H9 (cell line): ENCODE measurements at regions not wholly inside any gene's neighbourhood (a gene's known extent, or its start where the extent isn't known, plus 50 kb on each side); places are given as distances from the start of the nearest gene placed in this dataset.

Experiments
- DNase-seq: peaks from one replicate; pipeline ENCODE4 v3.0.0-alpha.2; 2017
- H2AFZ ChIP-seq: one replicate; pipeline ENCODE4 v1.6.1; 2013; ENCODE audit warnings: mild to moderate bottlenecking, low read length, control low read depth, moderate library complexity
- H2AK5ac ChIP-seq: 2 replicates; pipeline ENCODE4 v1.6.1; 2013; ENCODE audit warnings: low read length, control low read depth, mixed read lengths; ENCODE audit not compliant: insufficient read length
- H2BK120ac ChIP-seq: one replicate; pipeline ENCODE4 v1.6.1; 2013; ENCODE audit warnings: low read depth, mild to moderate bottlenecking, low read length, control low read depth, inconsistent platforms; ENCODE audit not compliant: poor library complexity, severe bottlenecking
- H2BK12ac ChIP-seq: 2 replicates; pipeline ENCODE4 v1.6.1; 2013; ENCODE audit warnings: low read length, control low read depth, mixed read lengths, low read depth; ENCODE audit not compliant: insufficient read length
- H2BK15ac ChIP-seq: 2 replicates; pipeline ENCODE4 v1.6.1; 2013; ENCODE audit warnings: low read depth, low read length, control low read depth
- H2BK20ac ChIP-seq: one replicate; pipeline ENCODE4 v1.6.1; 2013; ENCODE audit warnings: low read depth, mild to moderate bottlenecking, low read length, control low read depth, inconsistent platforms; ENCODE audit not compliant: poor library complexity, severe bottlenecking
- H2BK5ac ChIP-seq: 2 replicates; pipeline ENCODE4 v1.6.1; 2013; ENCODE audit warnings: low read length, control low read depth, mixed read lengths; ENCODE audit not compliant: insufficient read length
- H3K14ac ChIP-seq: 2 replicates; pipeline ENCODE4 v1.6.1; 2013; ENCODE audit warnings: low read length, control low read depth; ENCODE audit not compliant: insufficient read depth
- H3K18ac ChIP-seq: 2 replicates; pipeline ENCODE4 v1.6.1; 2013; ENCODE audit warnings: low read depth, mild to moderate bottlenecking, mixed read lengths, low read length, control low read depth; ENCODE audit not compliant: insufficient read length
- H3K23ac ChIP-seq: 2 replicates; pipeline ENCODE4 v1.6.1; 2013; ENCODE audit warnings: low read length, control low read depth, mixed read lengths, low read depth; ENCODE audit not compliant: insufficient read length
- H3K23me2 ChIP-seq: 2 replicates; pipeline ENCODE4 v1.6.1; 2013; ENCODE audit warnings: low read depth, mild to moderate bottlenecking, mixed read lengths, low read length, control low read depth; ENCODE audit not compliant: insufficient read length, poor library complexity, severe bottlenecking
- H3K27ac ChIP-seq: 2 replicates; pipeline ENCODE4 v1.5.1; 2013; ENCODE audit warnings: low read length, control low read depth, mixed read lengths, low read depth; ENCODE audit not compliant: insufficient read length
- H3K27me3 ChIP-seq: 2 replicates; pipeline ENCODE4 v1.6.1; 2013; ENCODE audit warnings: low read length, control low read depth, inconsistent platforms; ENCODE audit not compliant: insufficient read depth
- H3K4ac ChIP-seq: 2 replicates; pipeline ENCODE4 v1.6.1; 2013; ENCODE audit warnings: low read depth, mild to moderate bottlenecking, control low read depth, inconsistent platforms, low read length, moderate library complexity
- H3K4me1 ChIP-seq: 2 replicates; pipeline ENCODE4 v1.6.1; 2013; ENCODE audit warnings: low read length, control low read depth, inconsistent platforms; ENCODE audit not compliant: insufficient read depth
- H3K4me2 ChIP-seq: 2 replicates; pipeline ENCODE4 v1.6.1; 2013; ENCODE audit warnings: low read length, control low read depth, mixed read lengths; ENCODE audit not compliant: insufficient read length, insufficient read depth
- H3K56ac ChIP-seq: 2 replicates; pipeline ENCODE4 v1.6.1; 2013; ENCODE audit warnings: low read depth, mild to moderate bottlenecking, mixed read lengths, low read length, control low read depth; ENCODE audit not compliant: insufficient read length
- H3K79me1 ChIP-seq: 2 replicates; pipeline ENCODE4 v1.6.1; 2013; ENCODE audit warnings: low read depth, mild to moderate bottlenecking, moderate library complexity, low read length, control low read depth, inconsistent platforms; ENCODE audit not compliant: insufficient read depth, poor library complexity, severe bottlenecking
- H3K79me2 ChIP-seq: 2 replicates; pipeline ENCODE4 v1.6.1; 2013; ENCODE audit warnings: low read length, control low read depth, inconsistent platforms; ENCODE audit not compliant: insufficient read depth
- H3K9ac ChIP-seq: 2 replicates; pipeline ENCODE4 v1.6.1; 2013; ENCODE audit warnings: low read length, control low read depth, mixed read lengths; ENCODE audit not compliant: insufficient read length; ENCODE audit errors: extremely low read depth
- H3K9me3 ChIP-seq: one replicate; pipeline ENCODE4 v1.6.1; 2013; ENCODE audit warnings: low read depth, low read length, inconsistent platforms; ENCODE audit not compliant: control insufficient read depth
- H3T11ph ChIP-seq: one replicate; pipeline ENCODE4 v1.6.1; 2013; ENCODE audit warnings: mild to moderate bottlenecking, low read length, control low read depth, inconsistent platforms
- H4K20me1 ChIP-seq: one replicate; pipeline ENCODE4 v1.6.1; 2013; ENCODE audit not compliant: control insufficient read depth, insufficient read length, insufficient read depth
- H4K5ac ChIP-seq: 2 replicates; pipeline ENCODE4 v1.6.1; 2013; ENCODE audit warnings: low read depth, mild to moderate bottlenecking, mixed read lengths, low read length, control low read depth; ENCODE audit not compliant: insufficient read length
- H4K8ac ChIP-seq: replicated peaks from 2 replicates; pipeline ENCODE4 v1.6.1; 2013; ENCODE audit warnings: low read length, control low read depth, mixed read lengths, low read depth; ENCODE audit not compliant: insufficient read length
- H4K91ac ChIP-seq: 2 replicates; pipeline ENCODE4 v1.6.1; 2013; ENCODE audit warnings: low read depth, mild to moderate bottlenecking, moderate library complexity, mixed read lengths, low read length, control low read depth; ENCODE audit not compliant: insufficient read length
- H3K27ac Mint-ChIP-seq, 3 experiments: 2 replicates in 2 of 3; 3 replicates in 1 of 3; pipeline ENCODE4 v1.8.0; 2020 to 2021; ENCODE audit warnings: mixed read lengths in 3 of 3, mild to moderate bottlenecking in 1 of 3, moderate library complexity in 1 of 3
- H3K27me3 Mint-ChIP-seq: 2 replicates; pipeline ENCODE4 v1.8.0; 2021; ENCODE audit warnings: low read depth, mild to moderate bottlenecking, moderate library complexity, mixed read lengths
- H3K36me3 Mint-ChIP-seq, 3 experiments: 2 replicates in 2 of 3; 3 replicates in 1 of 3; pipeline ENCODE4 v1.8.0; 2020 to 2021; ENCODE audit warnings: low read depth in 3 of 3, mixed read lengths in 3 of 3; ENCODE audit not compliant: insufficient read depth in 1 of 3
- H3K4me1 Mint-ChIP-seq, 2 experiments: 2 replicates each; pipeline ENCODE4 v1.8.0; 2020; ENCODE audit warnings: mixed read lengths in 2 of 2
- H3K4me3 Mint-ChIP-seq, 2 experiments: 2 replicates in 1 of 2; 3 replicates in 1 of 2; pipeline ENCODE4 v1.8.0; 2020 to 2021; ENCODE audit warnings: mild to moderate bottlenecking in 2 of 2, mixed read lengths in 2 of 2, moderate library complexity in 1 of 2
- H3K9me3 Mint-ChIP-seq, 2 experiments: 2 replicates in 1 of 2; 3 replicates in 1 of 2; pipeline ENCODE4 v1.8.0; 2020; ENCODE audit warnings: mild to moderate bottlenecking in 2 of 2, mixed read lengths in 2 of 2, moderate library complexity in 1 of 2
- CTCF ChIP-seq: fragments of 200-600 bp; sonication (generic); conservative IDR thresholded peaks from 3 replicates; pipeline ENCODE4 v1.8.0; 2021; ENCODE audit warnings: antibody characterized with exemption, mild to moderate bottlenecking
- WGBS: extraction: QIAGEN DNeasy Blood & Tissue Kit; methylation state at CpG from one replicate; pipeline ENCODE4 v1.1.7; 2013; ENCODE audit warnings: missing lambda C conversion rate, low lambda C conversion rate, mixed read lengths; ENCODE audit not compliant: insufficient read length; ENCODE audit errors: extremely low coverage; 5-methylcytosine and 5-hydroxymethylcytosine counted together

DNA sequence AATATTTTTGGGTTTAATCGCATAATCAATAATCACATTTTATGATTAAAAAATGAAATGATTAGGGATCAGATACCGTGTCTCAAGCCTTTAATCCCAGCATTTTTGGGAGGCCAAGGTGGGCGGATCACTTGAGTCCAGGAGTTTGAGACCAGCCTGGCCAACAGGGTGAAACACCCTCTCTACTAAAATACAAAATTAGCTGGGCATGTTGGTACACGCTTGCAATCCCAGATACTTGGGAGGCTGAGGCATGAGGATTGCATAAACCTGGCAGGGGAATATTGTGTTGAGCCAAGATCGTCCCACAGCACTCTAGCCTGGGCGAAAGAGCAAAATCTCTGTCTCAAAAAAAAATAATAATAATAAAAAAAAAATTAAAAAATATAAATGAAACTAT, 1581.4 kb downstream of the KCNT2 start:
- no peak for TF ChIP-seq CTCF
- Mint-ChIP-seq H3K36me3 (no peaks in the 10 kb centered on the region), H3K4me1 (no peaks in the 10 kb centered on the region), H3K27ac (peak overlapping the region in 1 of 3 experiments; percentile 44; a peak in 1 of 7 replicates), H3K4me3 (no peak overlapping the region), H3K9me3 (no peaks in the 10 kb centered on the region), H3K27me3 (no peaks in the 10 kb centered on the region)
- no peak overlapping the region for H2AK5ac ChIP-seq
- H3K27me3 ChIP-seq = no peaks in the 10 kb centered on the region
- no peaks in the 10 kb centered on the region for H3K79me2 ChIP-seq
- no peaks in the 10 kb centered on the region; the same call in 1 of the 2 replicates for H3K4me1 ChIP-seq
- H3K9ac ChIP-seq = no peak overlapping the region
- no peak overlapping the region for H2BK5ac ChIP-seq
- no peak overlapping the region for H3K14ac ChIP-seq
- H3K27ac ChIP-seq = no peak overlapping the region
- H4K8ac ChIP-seq = no peak overlapping the region
- H3K23ac ChIP-seq = no peak overlapping the region
- H3K4ac ChIP-seq = no peak overlapping the region
- H3K23me2 ChIP-seq = no peaks in the 10 kb centered on the region
- no peak for DNase-seq
- H3T11ph ChIP-seq = no peak overlapping the region
- no peak overlapping the region for H2BK15ac ChIP-seq
- no peaks in the 10 kb centered on the region for H3K9me3 ChIP-seq
- no peaks in the 10 kb centered on the region for H3K79me1 ChIP-seq
- H3K4me2 ChIP-seq = no peak overlapping the region
- H4K91ac ChIP-seq = no peak overlapping the region
- H3K56ac ChIP-seq = no peak overlapping the region
- H2BK12ac ChIP-seq = no peak overlapping the region
- no peak overlapping the region for H3K18ac ChIP-seq
- H2AFZ ChIP-seq = no peak overlapping the region
- no peak overlapping the region for H4K5ac ChIP-seq
- no peaks in the 10 kb centered on the region for H4K20me1 ChIP-seq
- no peak overlapping the region for H2BK120ac ChIP-seq
- no peak overlapping the region for H2BK20ac ChIP-seq
- WGBS = no CpG with 5 or more reads among the region's 6 CpGs
